AG04450 (cell line): ENCODE measurements at regions not wholly inside any gene's neighbourhood (a gene's known extent, or its start where the extent isn't known, plus 50 kb on each side); places are given as distances from the start of the nearest gene placed in this dataset.

Experiments
- CTCF ChIA-PET: fragments of 300-600, 350-600 bp; formaldehyde crosslinking; extraction: SDS; loops from one replicate; lab custom pipeline; 2022; ENCODE audit warnings: antibody characterized with exemption, inconsistent platforms; lab: Charles Lee
- POLR2A ChIA-PET: fragments of 350-600 bp; formaldehyde crosslinking; extraction: SDS; loops from one replicate; lab custom pipeline; 2021; ENCODE audit warnings: antibody characterized with exemption, inconsistent platforms; lab: Yijun Ruan, JAX
- DNase-seq: peaks from one replicate; pipeline ENCODE4 v3.0.0-alpha.2; 2011; ENCODE audit warnings: low read depth, low spot score
- H3K27ac ChIP-seq: one replicate; pipeline ENCODE4 v1.5.1; 2012; ENCODE audit warnings: low read depth, low read length, control low read depth
- H3K27me3 ChIP-seq: one replicate; pipeline ENCODE4 v1.6.0; 2012; ENCODE audit warnings: low read length; ENCODE audit not compliant: control insufficient read depth, insufficient read depth
- H3K4me3 ChIP-seq: 2 replicates; pipeline ENCODE4 v1.5.1; 2011; ENCODE audit warnings: mild to moderate bottlenecking, low read depth, low read length, control low read depth
- H3K9me3 ChIP-seq: 2 replicates; pipeline ENCODE4 v1.5.1; 2012; ENCODE audit warnings: low read length; ENCODE audit not compliant: control insufficient read depth, insufficient read depth
- TF ChIP-seq, protein P1 (sequence below): IDR thresholded peaks from 2 replicates; pipeline ENCODE4 v1.5.1; 2011; ENCODE audit warnings: low read depth, low read length, control low read depth, inconsistent platforms

GRCh38 chr16:72410492-72410891 is 238.5 kb upstream of the PMFBP1 start:
- TF ChIP-seq, protein P1, sequence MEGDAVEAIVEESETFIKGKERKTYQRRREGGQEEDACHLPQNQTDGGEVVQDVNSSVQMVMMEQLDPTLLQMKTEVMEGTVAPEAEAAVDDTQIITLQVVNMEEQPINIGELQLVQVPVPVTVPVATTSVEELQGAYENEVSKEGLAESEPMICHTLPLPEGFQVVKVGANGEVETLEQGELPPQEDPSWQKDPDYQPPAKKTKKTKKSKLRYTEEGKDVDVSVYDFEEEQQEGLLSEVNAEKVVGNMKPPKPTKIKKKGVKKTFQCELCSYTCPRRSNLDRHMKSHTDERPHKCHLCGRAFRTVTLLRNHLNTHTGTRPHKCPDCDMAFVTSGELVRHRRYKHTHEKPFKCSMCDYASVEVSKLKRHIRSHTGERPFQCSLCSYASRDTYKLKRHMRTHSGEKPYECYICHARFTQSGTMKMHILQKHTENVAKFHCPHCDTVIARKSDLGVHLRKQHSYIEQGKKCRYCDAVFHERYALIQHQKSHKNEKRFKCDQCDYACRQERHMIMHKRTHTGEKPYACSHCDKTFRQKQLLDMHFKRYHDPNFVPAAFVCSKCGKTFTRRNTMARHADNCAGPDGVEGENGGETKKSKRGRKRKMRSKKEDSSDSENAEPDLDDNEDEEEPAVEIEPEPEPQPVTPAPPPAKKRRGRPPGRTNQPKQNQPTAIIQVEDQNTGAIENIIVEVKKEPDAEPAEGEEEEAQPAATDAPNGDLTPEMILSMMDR = no peak
- ChIA-PET CTCF (interaction anchor here (2.0 kb wide), 1 partner anchor 10 kb away, joined by 19 read pairs; no protein-coding TSS in a partner anchor), POLR2A (no interaction called here)
- Histone ChIP-seq H3K4me3 (no peak overlapping the region), H3K9me3 (no peaks in the 10 kb centered on the region; the same call in 1 of the 2 replicates), H3K27me3 (no peaks in the 10 kb centered on the region), H3K27ac (no peak overlapping the region)
- DNase-seq = no peak

DNA sequence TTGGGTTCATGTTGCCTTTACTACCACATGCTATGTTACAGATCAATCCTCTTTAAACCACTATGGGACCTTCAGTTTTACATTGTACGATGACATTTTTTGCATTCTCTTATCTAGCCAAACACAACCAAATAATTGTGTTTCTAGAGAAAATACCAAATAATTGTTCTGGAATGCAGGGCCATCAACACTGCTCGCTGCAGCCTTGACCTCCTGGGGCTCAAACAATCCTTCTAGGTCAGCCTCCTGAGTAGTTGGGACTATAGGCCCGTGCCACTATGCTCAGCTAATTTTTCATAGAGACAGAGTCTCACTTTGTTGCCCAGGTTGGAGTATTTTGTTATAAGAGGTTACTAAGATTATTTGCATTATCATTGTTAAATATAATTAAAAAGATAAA is 237.5 kb upstream of the PMFBP1 start:
- no peak for DNase-seq
- Histone ChIP-seq H3K27me3 (no peaks in the 10 kb centered on the region), H3K9me3 (no peaks in the 10 kb centered on the region; the same call in 1 of the 2 replicates), H3K4me3 (no peak overlapping the region), H3K27ac (no peak overlapping the region)
- TF ChIP-seq, protein P1 = no peak
- CTCF ChIA-PET = interaction anchor here (2.0 kb wide), 1 partner anchor 9 kb away, joined by 19 read pairs; no protein-coding TSS in a partner anchor
- POLR2A ChIA-PET = no interaction called here

DNA sequence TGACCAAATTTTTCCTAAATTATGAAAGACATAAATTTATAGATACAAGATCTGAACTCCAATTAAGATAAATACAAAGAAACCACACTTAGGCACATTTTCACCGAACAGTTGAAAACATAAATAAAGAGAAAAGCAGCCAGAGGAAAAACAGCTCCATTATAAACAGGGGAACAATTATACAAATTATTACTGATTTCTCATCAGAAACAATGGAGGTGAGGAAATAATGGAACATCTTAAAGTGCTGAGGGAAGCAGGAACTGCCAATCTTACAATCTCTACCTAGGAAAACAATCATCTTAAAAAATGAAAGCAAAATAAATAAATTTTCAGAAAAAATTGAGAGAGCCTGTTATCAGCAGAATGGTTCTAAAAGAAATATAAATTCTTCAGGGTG is 234.4 kb upstream of the PMFBP1 start:
- ChIA-PET CTCF (interaction anchor here (0.6 to 0.7 kb wide), 2 partner anchors 279 to 1628 kb away, joined by 3 to 4 read pairs; no protein-coding TSS in a partner anchor), POLR2A (no interaction called here)
- Histone ChIP-seq H3K27me3 (no peaks in the 10 kb centered on the region), H3K9me3 (no peaks in the 10 kb centered on the region; the same call in 1 of the 2 replicates), H3K4me3 (no peak overlapping the region), H3K27ac (no peak overlapping the region)
- no peak for DNase-seq
- TF ChIP-seq, protein P1 = no peak

- CTCF ChIA-PET = no interaction called here
- H3K27ac ChIP-seq = no peak overlapping the region
Observed at GRCh38 chr16:72404299-72404698, 232.3 kb upstream of the PMFBP1 start.

GRCh38 chr16:72401084-72401361 is 229.1 kb upstream of the PMFBP1 start:
- POLR2A ChIA-PET = no interaction called here
- Histone ChIP-seq H3K9me3 (no peaks in the 10 kb centered on the region), H3K27me3 (no peaks in the 10 kb centered on the region), H3K4me3 (no peak overlapping the region), H3K27ac (no peak overlapping the region)
- no peak for DNase-seq
- CTCF ChIA-PET = interaction anchor here (0.6 to 3.3 kb wide), 18 partner anchors 9 to 1478 kb away, joined by 3 to 38 read pairs (median 12); no protein-coding TSS in a partner anchor
- TF ChIP-seq, protein P1 = no peak

More at GRCh38 chr16:72404299-72404698, 232.3 kb upstream of the PMFBP1 start:
- POLR2A ChIA-PET = no interaction called here
- TF ChIP-seq, protein P1 = no peak
- DNase-seq = no peak
- H3K27me3 ChIP-seq = no peaks in the 10 kb centered on the region
- no peaks in the 10 kb centered on the region; the same call in 1 of the 2 replicates for H3K9me3 ChIP-seq
- H3K4me3 ChIP-seq = no peak overlapping the region
